ENCODE measurements at regions not wholly inside any gene's neighbourhood (a gene's known extent, or its start where the extent isn't known, plus 50 kb on each side); places are given as distances from the start of the nearest gene placed in this dataset.

- Histone ChIP-seq H3F3A (replicated peaks; ENCODE audit: insufficient read depth) (no peaks in the 10 kb centered on the region), H3K9ac (no peak overlapping the region), H4K20me1 (ENCODE audit: insufficient read depth) (no peaks in the 10 kb centered on the region), H3K4me2 (no peak overlapping the region), H3K9me2 (no peaks in the 10 kb centered on the region), H3K9me3 (no peaks in the 10 kb centered on the region), H3K27ac (ENCODE audit: low read depth in 2 of 2, low read length in 1 of 2) (no peak overlapping the region), H3K36me3 (replicated peaks in 1 of 2; ENCODE audit: control insufficient read depth in 1 of 2, insufficient read depth in 2 of 2, low read length in 1 of 2) (no peaks in the 10 kb centered on the region), H3K79me2 (ENCODE audit: insufficient read depth) (no peaks in the 10 kb centered on the region), H3K4me1 (ENCODE audit: control insufficient read depth in 1 of 2, insufficient read depth in 2 of 2, low read depth in 1 of 2, low read length in 1 of 2) (no peaks in the 10 kb centered on the region), H3K4me3 (ENCODE audit: low read depth in 2 of 2, low read length in 1 of 2) (no peak overlapping the region), H3K27me3 (ENCODE audit: insufficient read depth) (no peaks in the 10 kb centered on the region), H2AFZ (ENCODE audit: low read depth) (no peak overlapping the region)
- CTCF ChIA-PET = no interaction called here
- DNase-seq = no peak
- 31% methylated on average over 3 of the region's 3 CpGs for WGBS (ENCODE audit: low lambda C conversion rate)
- TF ChIP-seq TEAD4 (IDR thresholded peaks at IDR 0.05; ENCODE audit: borderline replicate concordance, insufficient read depth) (no peak), CTCF (IDR thresholded peaks at IDR 0.05) (no peak), USF2 (IDR thresholded peaks at IDR 0.05; ENCODE audit: borderline replicate concordance, low read depth, low read length) (no peak), SMC3 (IDR thresholded peaks at IDR 0.05; ENCODE audit: low read depth, low read length) (no peak), CHD2 (IDR thresholded peaks at IDR 0.05; ENCODE audit: low read length, partially characterized antibody) (no peak), POLR2AphosphoS5 (IDR thresholded peaks at IDR 0.05; ENCODE audit: low read depth, low read length) (no peak), ELF1 (IDR thresholded peaks at IDR 0.05) (no peak), SIN3A (IDR thresholded peaks at IDR 0.05; ENCODE audit: borderline replicate concordance, low read depth, low read length) (no peak), ZBTB33 (IDR thresholded peaks at IDR 0.05; ENCODE audit: borderline replicate concordance, low read depth) (no peak), FOXJ3 (CRISPR knock-in tag; IDR thresholded peaks at IDR 0.05) (no peak), GABPA (IDR thresholded peaks at IDR 0.05; ENCODE audit: low read depth) (no peak), MXI1 (IDR thresholded peaks at IDR 0.05; ENCODE audit: low read depth, low read length) (no peak), REST (IDR thresholded peaks at IDR 0.05; ENCODE audit: low read depth, low read length) (no peak), JUND (IDR thresholded peaks at IDR 0.05) (no peak), EP300 (IDR thresholded peaks at IDR 0.05; ENCODE audit: borderline replicate concordance in 1 of 2, low read depth in 1 of 2, low read length in 1 of 2) (no peak), GATA2 (CRISPR knock-in tag; IDR thresholded peaks at IDR 0.05) (no peak)
- POLR2A ChIA-PET = no interaction called here
Measured at GRCh38 chr16:59612094-59612493, 878.0 kb upstream of the GOT2 start.

All from SK-N-SH (cell line).